Kidney (tissue), 13 donors: ENCODE measurements at regions not wholly inside any gene's neighbourhood (a gene's known extent, or its start where the extent isn't known, plus 50 kb on each side); places are given as distances from the start of the nearest gene placed in this dataset.

Source experiments
- DNase-seq, 5 donors: peaks; one replicate each; pipeline ENCODE4 v3.0.0-alpha.2; 2013 to 2020
- FAIRE-seq: peaks from 2 replicates; lab custom pipeline; 2012; peaks lifted over from hg19 to GRCh38; lab: Jason Lieb, UNC
- H3K27ac ChIP-seq, 2 donors: one replicate each; pipeline ENCODE4 v1.7.0; 2013; ENCODE audit warnings: low read depth in 2 of 2, low read length in 2 of 2, inconsistent platforms in 1 of 2
- H3K27me3 ChIP-seq: one replicate; pipeline ENCODE4 v1.7.1; 2013; ENCODE audit warnings: low read length, inconsistent platforms; ENCODE audit not compliant: control insufficient read depth, insufficient read depth
- H3K36me3 ChIP-seq, 3 donors: one replicate each; pipeline versions ENCODE4 v1.7.0 to v1.7.1; 2013; ENCODE audit warnings: low read length in 3 of 3, control low read depth in 1 of 3, inconsistent platforms in 1 of 3; ENCODE audit not compliant: insufficient read depth in 3 of 3, control insufficient read depth in 2 of 3
- H3K4me1 ChIP-seq, 3 donors: one replicate each; pipeline versions ENCODE4 v1.7.0 to v1.7.1; 2013; ENCODE audit warnings: low read length in 3 of 3, inconsistent platforms in 1 of 3, low read depth in 1 of 3; ENCODE audit not compliant: control insufficient read depth in 2 of 3, insufficient read depth in 2 of 3
- H3K4me3 ChIP-seq, 3 donors: one replicate each; pipeline versions ENCODE4 v1.7.0 to v1.8.1; 2013; ENCODE audit warnings: low read length in 3 of 3, control low read depth in 1 of 3, inconsistent platforms in 1 of 3
- H3K9ac ChIP-seq, 3 donors: one replicate each; pipeline versions ENCODE4 v1.7.0 to v1.7.1; 2013; ENCODE audit warnings: low read length in 3 of 3, control low read depth in 1 of 3, inconsistent platforms in 1 of 3
- H3K9me3 ChIP-seq, 3 donors: one replicate each; pipeline versions ENCODE4 v1.7.0 to v1.7.1; 2013; ENCODE audit warnings: low read length in 3 of 3, control low read depth in 1 of 3, inconsistent platforms in 1 of 3; ENCODE audit not compliant: control insufficient read depth in 2 of 3, insufficient read depth in 1 of 3
- intact Hi-C: fragments of 100-400 bp; cut with DNase I; formaldehyde crosslinking; loops from one replicate; pipeline ENCODE4 v1.11.1; 2022
- TF ChIP-seq, protein P1 (sequence below): IDR thresholded peaks from 3 replicates; pipeline ENCODE4 v1.5.1; 2012; ENCODE audit warnings: mild to moderate bottlenecking, moderate library complexity, borderline replicate concordance; ENCODE audit not compliant: insufficient read depth; ENCODE audit errors: extremely low read depth
- donor health status: control.
- donor health status: control.
- donor health status: control.
- donor health status: control.
- donor health status: control.
- donor health status: DM: yes; HTN: yes; CAD: no.
- donor health status: Normal renal cell carcinoma (clear cell type).

DNA sequence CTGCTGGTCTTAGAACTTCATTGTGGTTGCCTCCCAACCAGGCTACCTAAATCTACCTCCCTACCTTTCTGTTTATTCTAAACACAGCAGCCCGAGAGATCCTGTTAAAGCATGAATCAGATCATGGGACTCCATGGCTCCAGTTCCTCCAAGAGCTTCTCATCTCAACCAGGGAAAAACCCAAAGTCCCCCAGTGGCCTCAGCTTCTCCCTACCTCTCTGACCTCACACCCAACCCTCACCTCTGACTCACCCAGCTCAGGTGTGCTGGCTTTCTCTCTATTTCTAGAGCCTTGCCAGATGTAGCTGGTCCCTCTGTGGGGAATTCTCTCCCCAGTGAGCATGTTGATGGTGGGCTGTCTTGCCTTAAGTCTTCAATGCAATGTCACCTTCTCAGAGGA lies 93.8 kb upstream of the COPS8 start:
- intact Hi-C loops: no loop called here
- FAIRE-seq: no peak

GRCh38 chr2:236993286-236993685 lies 92.4 kb upstream of the COPS8 start:
- no peak overlapping the region for H3K9ac ChIP-seq
- no peak for DNase-seq
- peaks cover 2 to 3% (median 2%) of the 10 kb centered on the region in 3 donors for H3K4me1 ChIP-seq
- no peaks in the 10 kb centered on the region for H3K36me3 ChIP-seq
- TF ChIP-seq, protein P1, sequence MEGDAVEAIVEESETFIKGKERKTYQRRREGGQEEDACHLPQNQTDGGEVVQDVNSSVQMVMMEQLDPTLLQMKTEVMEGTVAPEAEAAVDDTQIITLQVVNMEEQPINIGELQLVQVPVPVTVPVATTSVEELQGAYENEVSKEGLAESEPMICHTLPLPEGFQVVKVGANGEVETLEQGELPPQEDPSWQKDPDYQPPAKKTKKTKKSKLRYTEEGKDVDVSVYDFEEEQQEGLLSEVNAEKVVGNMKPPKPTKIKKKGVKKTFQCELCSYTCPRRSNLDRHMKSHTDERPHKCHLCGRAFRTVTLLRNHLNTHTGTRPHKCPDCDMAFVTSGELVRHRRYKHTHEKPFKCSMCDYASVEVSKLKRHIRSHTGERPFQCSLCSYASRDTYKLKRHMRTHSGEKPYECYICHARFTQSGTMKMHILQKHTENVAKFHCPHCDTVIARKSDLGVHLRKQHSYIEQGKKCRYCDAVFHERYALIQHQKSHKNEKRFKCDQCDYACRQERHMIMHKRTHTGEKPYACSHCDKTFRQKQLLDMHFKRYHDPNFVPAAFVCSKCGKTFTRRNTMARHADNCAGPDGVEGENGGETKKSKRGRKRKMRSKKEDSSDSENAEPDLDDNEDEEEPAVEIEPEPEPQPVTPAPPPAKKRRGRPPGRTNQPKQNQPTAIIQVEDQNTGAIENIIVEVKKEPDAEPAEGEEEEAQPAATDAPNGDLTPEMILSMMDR: no peak
- H3K27ac ChIP-seq: no peak overlapping the region
- no peak overlapping the region for H3K4me3 ChIP-seq
- H3K9me3 ChIP-seq: no peaks in the 10 kb centered on the region
- H3K27me3 ChIP-seq: no peaks in the 10 kb centered on the region
- no peak for FAIRE-seq
- intact Hi-C loops: no loop called here

More for the DNA sequence above, 93.8 kb upstream of the COPS8 start:
- Histone ChIP-seq H3K9ac (no peak overlapping the region), H3K4me1 (peaks cover 2 to 6% (median 3%) of the 10 kb centered on the region in 3 donors), H3K27me3 (no peaks in the 10 kb centered on the region), H3K4me3 (no peak overlapping the region), H3K27ac (no peak overlapping the region), H3K9me3 (no peaks in the 10 kb centered on the region), H3K36me3 (no peaks in the 10 kb centered on the region)
- TF ChIP-seq, protein P1: no peak
- DNase-seq: no peak

- Histone ChIP-seq H3K27ac (no peak overlapping the region), H3K4me1 (no peaks in the 10 kb centered on the region), H3K9ac (no peak overlapping the region), H3K4me3 (no peak overlapping the region), H3K9me3 (no peaks in the 10 kb centered on the region), H3K27me3 (no peaks in the 10 kb centered on the region), H3K36me3 (no peaks in the 10 kb centered on the region)
- FAIRE-seq (no peak), DNase-seq (no peak)
- TF ChIP-seq, protein P1: no peak
- intact Hi-C loops: no loop called here
These were observed 91.3 kb upstream of the COPS8 start for GRCh38 chr2:236994361-236994760.
